SK-N-SH treated with all-trans-retinoic acid at 6 μM for 48 hours (cell line): ENCODE measurements at regions not wholly inside any gene's neighbourhood (a gene's known extent, or its start where the extent isn't known, plus 50 kb on each side); places are given as distances from the start of the nearest gene placed in this dataset.

Experiments used
- ATAC-seq: fragments of 200-7000 bp; cut with Tn5 transposase; 3 replicates; pipeline ENCODE4 v1.9.1; 2020; ENCODE audit warnings: mild to moderate bottlenecking, moderate library complexity
- BACH2 ChIP-seq: fragments of 250-450 bp; sonication (Bioruptor Pico); IDR thresholded peaks from 2 replicates; pipeline ENCODE4 v1.9.0; 2021; ENCODE audit warnings: mild to moderate bottlenecking, borderline replicate concordance
- CSDC2 ChIP-seq: fragments of 250-450 bp; sonication (Bioruptor Pico); IDR thresholded peaks from 2 replicates; pipeline ENCODE4 v1.5.0; 2020; ENCODE audit warnings: mild to moderate bottlenecking, moderate library complexity
- CSRNP3 ChIP-seq: fragments of 250-450 bp; sonication (Bioruptor Pico); IDR thresholded peaks from 2 replicates; pipeline ENCODE4 v1.5.1; 2021; ENCODE audit warnings: mild to moderate bottlenecking, moderate library complexity
- ESRRG ChIP-seq: fragments of 250-450 bp; sonication (Bioruptor Pico); IDR thresholded peaks from 2 replicates; pipeline ENCODE4 v1.6.1; 2021; ENCODE audit warnings: mild to moderate bottlenecking
- GLIS3 ChIP-seq: fragments of 250-450 bp; sonication (Bioruptor Pico); IDR thresholded peaks from 2 replicates; pipeline ENCODE4 v1.5.0; 2020; ENCODE audit warnings: mild to moderate bottlenecking, moderate library complexity
- ISL1 ChIP-seq: fragments of 250-450 bp; sonication (Bioruptor Pico); IDR thresholded peaks from 2 replicates; pipeline ENCODE4 v2.1.2; 2022; ENCODE audit warnings: mild to moderate bottlenecking, moderate library complexity
- OSR1 ChIP-seq: fragments of 250-450 bp; sonication (Bioruptor Pico); IDR thresholded peaks from 2 replicates; pipeline ENCODE4 v1.8.0; 2022; ENCODE audit warnings: moderate library complexity, mild to moderate bottlenecking, inconsistent platforms
- POU6F1 ChIP-seq: fragments of 250-450 bp; sonication (Bioruptor Pico); IDR thresholded peaks from 2 replicates; pipeline ENCODE4 v1.8.0; 2021; ENCODE audit warnings: low read depth, mild to moderate bottlenecking, moderate library complexity, borderline replicate concordance
- PPARA ChIP-seq: fragments of 250-450 bp; sonication (Bioruptor Pico); IDR thresholded peaks from 2 replicates; pipeline ENCODE4 v1.5.0; 2020; ENCODE audit warnings: mild to moderate bottlenecking, borderline replicate concordance
- RARB ChIP-seq: fragments of 250-450 bp; sonication (Bioruptor Pico); IDR thresholded peaks from 2 replicates; pipeline ENCODE4 v1.8.0; 2021; ENCODE audit warnings: mild to moderate bottlenecking, moderate library complexity
- SNAI2 ChIP-seq: fragments of 250-450 bp; sonication (Bioruptor Pico); IDR thresholded peaks from 2 replicates; pipeline ENCODE4 v1.5.0; 2020; ENCODE audit warnings: mild to moderate bottlenecking, moderate library complexity
- TOX ChIP-seq: fragments of 250-450 bp; sonication (Bioruptor Pico); IDR thresholded peaks from 2 replicates; pipeline ENCODE4 v1.8.0; 2021; ENCODE audit warnings: mild to moderate bottlenecking, moderate library complexity, borderline replicate concordance
- TSHZ2 ChIP-seq: fragments of 250-450 bp; sonication (Bioruptor Pico); IDR thresholded peaks from 2 replicates; pipeline ENCODE4 v1.5.0; 2020; ENCODE audit warnings: mild to moderate bottlenecking, moderate library complexity
- ZC3H10 ChIP-seq: fragments of 250-450 bp; sonication (Bioruptor Pico); IDR thresholded peaks from 2 replicates; pipeline ENCODE4 v1.5.1; 2021; ENCODE audit warnings: mild to moderate bottlenecking, moderate library complexity
- ZFP3 ChIP-seq: fragments of 250-450 bp; sonication (Bioruptor Pico); IDR thresholded peaks from 2 replicates; pipeline ENCODE4 v1.5.0; 2020; ENCODE audit warnings: mild to moderate bottlenecking, moderate library complexity
- ZFP30 ChIP-seq: fragments of 450-650 bp; formaldehyde crosslinking; IDR thresholded peaks from 2 replicates; pipeline ENCODE4 v1.5.0; 2022; ENCODE audit warnings: mild to moderate bottlenecking, moderate library complexity
- ZNF565 ChIP-seq: fragments of 450-650 bp; formaldehyde crosslinking; conservative IDR thresholded peaks from 2 replicates; pipeline ENCODE4 v1.5.0; 2020; ENCODE audit warnings: low read depth, mild to moderate bottlenecking, moderate library complexity
- ZNF70 ChIP-seq: fragments of 450-650 bp; formaldehyde crosslinking; IDR thresholded peaks from 2 replicates; pipeline ENCODE4 v1.5.0; 2020; ENCODE audit warnings: mild to moderate bottlenecking, moderate library complexity
- ZNF8 ChIP-seq: fragments of 450-650 bp; formaldehyde crosslinking; IDR thresholded peaks from 2 replicates; pipeline ENCODE4 v1.5.0; 2020; ENCODE audit warnings: mild to moderate bottlenecking, moderate library complexity
- TF ChIP-seq, protein P1 (sequence below): fragments of 250-450 bp; sonication (Bioruptor Pico); IDR thresholded peaks from 2 replicates; pipeline ENCODE4 v1.8.0; 2020; ENCODE audit warnings: mild to moderate bottlenecking, moderate library complexity, borderline replicate concordance
- TF ChIP-seq, protein P2 (sequence below): fragments of 250-450 bp; sonication (Bioruptor Pico); IDR thresholded peaks from 2 replicates; pipeline ENCODE4 v1.5.1; 2020; ENCODE audit warnings: low read depth, mild to moderate bottlenecking, moderate library complexity

DNA sequence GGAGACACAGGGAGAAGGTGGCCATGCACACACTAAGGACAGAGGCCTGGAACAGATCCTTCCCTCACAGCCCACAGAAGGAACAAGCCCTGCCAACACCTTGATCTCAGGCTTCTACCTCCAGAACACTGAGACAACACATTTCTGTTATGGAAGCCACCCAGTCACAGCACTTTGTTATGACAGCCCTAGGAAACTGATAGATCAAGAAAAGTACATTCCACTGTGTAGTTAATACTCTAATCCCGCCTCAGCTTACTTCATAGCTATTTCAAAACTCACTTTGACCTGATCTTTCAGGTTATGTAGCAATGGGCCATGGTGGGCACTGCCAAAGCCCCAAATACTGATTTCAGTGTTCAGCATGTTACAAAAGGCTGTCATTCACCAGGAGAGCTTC is 66.8 kb downstream of the CD24 start:
- ATAC-seq = no peak
- no peak for TF ChIP-seq OSR1
- TF ChIP-seq PPARA (CRISPR knock-in tag) = no peak
- no peak for TF ChIP-seq TSHZ2 (CRISPR knock-in tag)
- no peak for TF ChIP-seq ZFP30 (CRISPR knock-in tag)
- TF ChIP-seq, protein P1, sequence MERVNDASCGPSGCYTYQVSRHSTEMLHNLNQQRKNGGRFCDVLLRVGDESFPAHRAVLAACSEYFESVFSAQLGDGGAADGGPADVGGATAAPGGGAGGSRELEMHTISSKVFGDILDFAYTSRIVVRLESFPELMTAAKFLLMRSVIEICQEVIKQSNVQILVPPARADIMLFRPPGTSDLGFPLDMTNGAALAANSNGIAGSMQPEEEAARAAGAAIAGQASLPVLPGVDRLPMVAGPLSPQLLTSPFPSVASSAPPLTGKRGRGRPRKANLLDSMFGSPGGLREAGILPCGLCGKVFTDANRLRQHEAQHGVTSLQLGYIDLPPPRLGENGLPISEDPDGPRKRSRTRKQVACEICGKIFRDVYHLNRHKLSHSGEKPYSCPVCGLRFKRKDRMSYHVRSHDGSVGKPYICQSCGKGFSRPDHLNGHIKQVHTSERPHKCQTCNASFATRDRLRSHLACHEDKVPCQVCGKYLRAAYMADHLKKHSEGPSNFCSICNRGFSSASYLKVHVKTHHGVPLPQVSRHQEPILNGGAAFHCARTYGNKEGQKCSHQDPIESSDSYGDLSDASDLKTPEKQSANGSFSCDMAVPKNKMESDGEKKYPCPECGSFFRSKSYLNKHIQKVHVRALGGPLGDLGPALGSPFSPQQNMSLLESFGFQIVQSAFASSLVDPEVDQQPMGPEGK (CRISPR knock-in tag) = no peak
- no peak for TF ChIP-seq BACH2 (CRISPR knock-in tag)
- TF ChIP-seq ZNF70 (CRISPR knock-in tag) = no peak
- no peak for TF ChIP-seq POU6F1 (CRISPR knock-in tag)
- no peak for TF ChIP-seq TOX (CRISPR knock-in tag)
- TF ChIP-seq SNAI2 = no peak
- no peak for TF ChIP-seq ZC3H10
- TF ChIP-seq, protein P2, sequence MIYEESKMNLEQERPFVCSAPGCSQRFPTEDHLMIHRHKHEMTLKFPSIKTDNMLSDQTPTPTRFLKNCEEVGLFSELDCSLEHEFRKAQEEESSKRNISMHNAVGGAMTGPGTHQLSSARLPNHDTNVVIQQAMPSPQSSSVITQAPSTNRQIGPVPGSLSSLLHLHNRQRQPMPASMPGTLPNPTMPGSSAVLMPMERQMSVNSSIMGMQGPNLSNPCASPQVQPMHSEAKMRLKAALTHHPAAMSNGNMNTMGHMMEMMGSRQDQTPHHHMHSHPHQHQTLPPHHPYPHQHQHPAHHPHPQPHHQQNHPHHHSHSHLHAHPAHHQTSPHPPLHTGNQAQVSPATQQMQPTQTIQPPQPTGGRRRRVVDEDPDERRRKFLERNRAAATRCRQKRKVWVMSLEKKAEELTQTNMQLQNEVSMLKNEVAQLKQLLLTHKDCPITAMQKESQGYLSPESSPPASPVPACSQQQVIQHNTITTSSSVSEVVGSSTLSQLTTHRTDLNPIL (CRISPR knock-in tag) = no peak
- no peak for TF ChIP-seq CSRNP3 (CRISPR knock-in tag)
- TF ChIP-seq RARB = no peak
- TF ChIP-seq ZNF565 (CRISPR knock-in tag) = no peak
- TF ChIP-seq ISL1 = no peak
- TF ChIP-seq CSDC2 (CRISPR knock-in tag) = no peak
- no peak for TF ChIP-seq ZNF8 (CRISPR knock-in tag)
- no peak for TF ChIP-seq ZFP3
- TF ChIP-seq GLIS3 (CRISPR knock-in tag) = no peak

GRCh38 chr6:106906232-106906631 is 68.3 kb downstream of the CD24 start:
- TF ChIP-seq GLIS3 (CRISPR knock-in tag) = no peak
- ATAC-seq = no peak

DNA sequence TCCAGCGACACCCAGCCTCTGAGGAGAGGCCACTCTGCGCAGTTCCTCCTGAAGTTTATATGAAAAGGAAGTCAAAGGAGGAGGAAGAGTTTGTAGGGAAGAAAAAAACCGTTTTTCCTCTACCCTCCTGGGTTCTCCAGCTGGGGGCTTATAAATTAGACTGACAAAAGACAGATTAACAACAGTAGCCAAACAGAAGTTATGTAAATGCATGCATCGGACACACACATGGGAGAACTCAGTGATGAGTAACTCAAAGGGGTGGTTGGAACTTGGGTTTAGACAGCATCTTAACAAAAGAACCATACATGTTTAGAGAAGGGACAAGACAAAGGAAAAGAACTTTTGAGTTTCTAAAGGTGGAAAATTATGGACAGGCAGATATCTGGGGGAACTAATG is 71.2 kb downstream of the CD24 start:
- no peak for TF ChIP-seq CSDC2 (CRISPR knock-in tag)
- no peak for TF ChIP-seq ESRRG (CRISPR knock-in tag)
- TF ChIP-seq ISL1 = no peak
- TF ChIP-seq ZFP3 = no peak
- TF ChIP-seq ZNF565 (CRISPR knock-in tag) = no peak
- no peak for TF ChIP-seq OSR1
- no peak for TF ChIP-seq POU6F1 (CRISPR knock-in tag)
- no peak for ATAC-seq
